Left ventricle myocardium inferior (tissue), 1 donor: ENCODE measurements at regions not wholly inside any gene's neighbourhood (a gene's known extent, or its start where the extent isn't known, plus 50 kb on each side); places are given as distances from the start of the nearest gene placed in this dataset.

Experiments used
- DNase-seq: peaks from one replicate; pipeline ENCODE4 v3.0.0-alpha.2; 2020
- H3K27ac ChIP-seq: fragments of 200-600 bp; replicated peaks from 2 replicates; pipeline ENCODE4 v1.8.0; 2021
- H3K27me3 ChIP-seq: fragments of 200-600 bp; 2 replicates; pipeline ENCODE4 v1.8.0; 2021; ENCODE audit warnings: low read depth
- H3K36me3 ChIP-seq: fragments of 200-600 bp; 2 replicates; pipeline ENCODE4 v1.8.0; 2021
- H3K4me1 ChIP-seq: fragments of 200-600 bp; 2 replicates; pipeline ENCODE4 v1.8.0; 2021
- H3K4me3 ChIP-seq: fragments of 200-600 bp; 2 replicates; pipeline ENCODE4 v1.8.0; 2021; ENCODE audit warnings: mild to moderate bottlenecking, moderate library complexity
- H3K9me3 ChIP-seq: fragments of 200-600 bp; replicated peaks from 2 replicates; pipeline ENCODE4 v1.8.0; 2021
- CTCF ChIP-seq: fragments of 200-600 bp; IDR thresholded peaks from 2 replicates; pipeline ENCODE4 v1.8.0; 2021; ENCODE audit warnings: antibody characterized with exemption, mild to moderate bottlenecking, borderline replicate concordance
- intact Hi-C: fragments of 100-400 bp; cut with micrococcal nuclease; formaldehyde crosslinking; loops from one replicate; pipeline ENCODE4 v1.11.0; 2022
- donor health status: DM: no; HTN: yes; CAD: no; lungs with severe emphysema.

- no peak for TF ChIP-seq CTCF
- no peaks in the 10 kb centered on the region for H3K9me3 ChIP-seq
- H3K4me1 ChIP-seq = peaks cover 17% of the 10 kb centered on the region
- H3K4me3 ChIP-seq = peak overlapping the region; percentile 70
- intact Hi-C loops = no loop called here
- no peaks in the 10 kb centered on the region for H3K36me3 ChIP-seq
- peaks cover 51% of the 10 kb centered on the region for H3K27me3 ChIP-seq
- DNase-seq = peak; percentile 26
- no peak overlapping the region for H3K27ac ChIP-seq
These were observed 101.8 kb downstream of the ESM1 start for GRCh38 chr5:54883374-54884194.

- intact Hi-C loops = no loop called here
- H3K27me3 ChIP-seq = peaks cover 59% of the 10 kb centered on the region
- peak overlapping the region; percentile 70 for H3K4me3 ChIP-seq
- DNase-seq = no peak
- no peaks in the 10 kb centered on the region for H3K36me3 ChIP-seq
- no peak for TF ChIP-seq CTCF
- no peaks in the 10 kb centered on the region for H3K9me3 ChIP-seq
- no peak overlapping the region for H3K27ac ChIP-seq
- peaks cover 17% of the 10 kb centered on the region for H3K4me1 ChIP-seq
These were observed 102.6 kb downstream of the ESM1 start for GRCh38 chr5:54882841-54883240.

- Histone ChIP-seq H3K27me3 (peaks cover 60% of the 10 kb centered on the region), H3K4me3 (no peak overlapping the region), H3K27ac (no peak overlapping the region), H3K4me1 (peaks cover 17% of the 10 kb centered on the region), H3K36me3 (no peaks in the 10 kb centered on the region), H3K9me3 (no peaks in the 10 kb centered on the region)
- intact Hi-C loops = no loop called here
- no peak for TF ChIP-seq CTCF
- no peak for DNase-seq
These were observed 103.3 kb downstream of the ESM1 start for GRCh38 chr5:54882101-54882500.

- no peak overlapping the region for H3K27ac ChIP-seq
These were observed 103.9 kb downstream of the ESM1 start for GRCh38 chr5:54881286-54882005.

GRCh38 chr5:54876976-54877375, 108.4 kb downstream of the ESM1 start:
- no peak overlapping the region for H3K4me3 ChIP-seq
- no peak for TF ChIP-seq CTCF
- peaks cover 19% of the 10 kb centered on the region for H3K27me3 ChIP-seq
- intact Hi-C loops = no loop called here
- H3K36me3 ChIP-seq = no peaks in the 10 kb centered on the region
- no peak overlapping the region for H3K27ac ChIP-seq
- H3K4me1 ChIP-seq = peaks cover 3% of the 10 kb centered on the region
- no peak for DNase-seq
- no peaks in the 10 kb centered on the region for H3K9me3 ChIP-seq

More at GRCh38 chr5:54881286-54882005, 103.9 kb downstream of the ESM1 start:
- H3K9me3 ChIP-seq = no peaks in the 10 kb centered on the region
- peaks cover 60% of the 10 kb centered on the region for H3K27me3 ChIP-seq
- no peak for TF ChIP-seq CTCF
- H3K4me1 ChIP-seq = peaks cover 17% of the 10 kb centered on the region
- H3K4me3 ChIP-seq = no peak overlapping the region
- no peaks in the 10 kb centered on the region for H3K36me3 ChIP-seq
- intact Hi-C loops = no loop called here
- DNase-seq = no peak
